GM12892 (cell line): ENCODE measurements at regions not wholly inside any gene's neighbourhood (a gene's known extent, or its start where the extent isn't known, plus 50 kb on each side); places are given as distances from the start of the nearest gene placed in this dataset.

Source experiments
- DNase-seq: peaks from one replicate; pipeline ENCODE4 v3.0.0; 2011; ENCODE audit not compliant: insufficient read length
- FAIRE-seq: peaks from 2 replicates; lab custom pipeline; 2011; peaks lifted over from hg19 to GRCh38; lab: Jason Lieb, UNC
- POLR2A ChIP-seq: IDR thresholded peaks from 2 replicates; pipeline ENCODE4 v1.6.1; 2011; ENCODE audit warnings: low read depth, low read length, control low read depth
- POLR2AphosphoS5 ChIP-seq: IDR thresholded peaks from 2 replicates; pipeline ENCODE4 v1.6.1; 2011; ENCODE audit warnings: low read depth, low read length, control low read depth
- TAF1 ChIP-seq: IDR thresholded peaks from 2 replicates; pipeline ENCODE4 v1.6.1; 2011; ENCODE audit warnings: low read depth, mild to moderate bottlenecking, control low read depth, low read length, borderline replicate concordance

DNA sequence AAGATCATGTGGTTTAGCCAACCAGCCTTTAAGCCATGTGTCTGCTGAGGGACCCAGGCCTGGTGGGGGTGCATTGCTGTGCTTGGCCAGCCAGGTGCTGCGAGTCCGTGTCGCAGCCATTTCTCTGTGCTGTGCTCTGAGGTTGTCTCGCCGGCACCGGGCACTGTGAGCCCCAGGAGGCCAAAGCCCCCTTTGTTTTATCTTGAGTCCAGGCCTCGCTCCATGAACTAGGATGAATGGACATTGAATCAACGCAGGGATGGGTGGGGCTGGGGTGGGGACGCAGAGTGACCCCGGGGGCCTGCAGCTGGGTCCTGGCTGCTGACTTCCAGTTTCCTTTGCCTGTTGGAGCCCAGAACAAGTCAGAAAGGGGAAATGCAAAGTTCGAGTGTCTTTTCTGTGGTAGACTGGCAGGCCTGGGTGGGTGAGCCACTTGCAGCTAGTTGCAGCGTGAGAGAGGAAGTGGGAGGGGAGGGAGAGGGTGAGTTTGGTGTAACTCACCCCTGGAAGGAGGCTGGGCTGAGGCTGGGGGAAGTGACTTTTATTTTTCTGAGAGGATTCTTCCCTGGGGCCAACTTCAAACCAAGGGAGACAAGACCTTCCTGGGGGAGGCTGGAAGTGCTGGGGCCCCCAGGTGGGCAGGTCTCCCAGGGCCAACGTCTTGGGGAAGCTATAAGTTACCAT, 324.7 kb downstream of the SEC14L1 start:
- peak; percentile 87 for FAIRE-seq
- DNase-seq: peak; percentile 87
- TF ChIP-seq TAF1: no peak
- TF ChIP-seq POLR2AphosphoS5: no peak
- TF ChIP-seq POLR2A: no peak; the same call in 1 of the 2 replicates

DNA sequence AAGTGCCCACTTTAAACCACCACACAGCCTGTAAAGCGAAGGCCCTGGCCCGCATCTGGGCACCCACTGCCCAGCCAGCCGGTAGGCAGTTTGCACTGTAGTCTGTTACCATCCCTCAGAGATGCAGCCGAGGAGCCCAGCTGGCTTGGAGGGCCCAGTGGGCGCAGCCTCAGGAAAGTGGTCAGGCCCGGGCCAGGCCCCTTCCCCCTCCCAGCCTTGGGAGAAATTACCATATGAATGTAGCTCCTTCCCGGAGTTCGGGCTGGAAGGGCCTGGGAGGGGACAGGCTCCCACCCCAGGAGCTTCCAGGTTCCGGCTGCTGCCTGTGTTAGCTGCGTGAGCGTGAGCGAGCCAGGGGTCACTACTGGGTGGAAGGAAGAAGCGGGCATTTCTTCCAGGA, 325.4 kb downstream of the SEC14L1 start:
- no peak for DNase-seq
- FAIRE-seq: no peak
- TF ChIP-seq TAF1 (no peak), POLR2A (no peak), POLR2AphosphoS5 (no peak)

- FAIRE-seq: no peak
- DNase-seq: no peak
- TF ChIP-seq POLR2AphosphoS5 (no peak), POLR2A (no peak), TAF1 (no peak)
Measured at GRCh38 chr17:77466596-77467223, 325.9 kb downstream of the SEC14L1 start.

DNA sequence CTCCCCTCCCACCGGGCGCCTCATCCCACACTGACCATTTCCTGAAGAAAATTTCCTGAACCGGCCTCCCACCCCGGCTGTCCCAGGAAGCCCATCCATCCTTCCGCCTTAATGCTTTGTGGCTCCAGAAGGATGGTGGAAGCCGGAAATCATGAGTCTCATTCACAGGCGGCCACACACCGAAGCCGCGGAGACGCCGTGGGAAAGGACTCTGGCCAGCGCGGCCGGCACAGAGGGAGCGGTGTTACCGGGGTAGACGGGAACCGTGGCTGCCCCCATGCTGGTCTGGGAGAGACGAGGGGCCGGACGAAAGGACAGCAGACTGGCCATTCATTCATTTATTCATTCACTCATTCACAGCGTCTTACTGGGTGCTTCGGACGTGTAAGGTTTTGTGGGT, 326.8 kb downstream of the SEC14L1 start:
- FAIRE-seq (no peak), DNase-seq (no peak)
- no peak for TF ChIP-seq POLR2AphosphoS5
- no peak for TF ChIP-seq TAF1
- TF ChIP-seq POLR2A: no peak

GRCh38 chr17:77468897-77469296, 328.1 kb downstream of the SEC14L1 start:
- DNase-seq (no peak), FAIRE-seq (no peak)
- TF ChIP-seq POLR2AphosphoS5 (no peak), TAF1 (no peak), POLR2A (no peak)

DNA sequence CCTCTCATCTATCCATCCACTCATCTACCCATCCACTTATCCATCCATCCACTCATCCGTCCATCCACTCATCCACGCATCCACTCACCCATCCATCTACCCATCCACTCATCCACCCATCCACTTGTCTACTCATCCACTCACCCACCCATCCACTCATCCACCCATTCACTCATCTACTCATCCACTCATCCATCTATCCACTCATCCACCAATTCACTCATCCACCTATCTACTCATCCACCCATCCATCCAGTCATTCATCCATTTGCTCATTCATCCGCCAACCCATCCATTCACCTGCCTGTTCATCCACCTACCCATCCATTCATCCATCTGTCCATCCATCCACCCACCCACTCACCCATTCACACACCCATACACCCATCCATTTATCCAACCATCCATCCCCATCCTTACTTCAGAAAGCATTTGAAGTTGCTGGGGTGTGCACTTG, 329.6 kb downstream of the SEC14L1 start:
- DNase-seq (no peak), FAIRE-seq (no peak)
- TF ChIP-seq POLR2A (no peak), TAF1 (no peak), POLR2AphosphoS5 (no peak)

- no peak for FAIRE-seq
- TF ChIP-seq POLR2A: no peak
- no peak for TF ChIP-seq POLR2AphosphoS5
- no peak for TF ChIP-seq TAF1
- no peak for DNase-seq
Measured at GRCh38 chr17:77470800-77471733, 330.3 kb downstream of the SEC14L1 start.

- TF ChIP-seq POLR2AphosphoS5: no peak
- no peak for TF ChIP-seq TAF1
- no peak for TF ChIP-seq POLR2A
- DNase-seq (no peak), FAIRE-seq (peak; percentile 87)
Measured at GRCh38 chr17:77471984-77472461, 331.3 kb downstream of the SEC14L1 start.

DNA sequence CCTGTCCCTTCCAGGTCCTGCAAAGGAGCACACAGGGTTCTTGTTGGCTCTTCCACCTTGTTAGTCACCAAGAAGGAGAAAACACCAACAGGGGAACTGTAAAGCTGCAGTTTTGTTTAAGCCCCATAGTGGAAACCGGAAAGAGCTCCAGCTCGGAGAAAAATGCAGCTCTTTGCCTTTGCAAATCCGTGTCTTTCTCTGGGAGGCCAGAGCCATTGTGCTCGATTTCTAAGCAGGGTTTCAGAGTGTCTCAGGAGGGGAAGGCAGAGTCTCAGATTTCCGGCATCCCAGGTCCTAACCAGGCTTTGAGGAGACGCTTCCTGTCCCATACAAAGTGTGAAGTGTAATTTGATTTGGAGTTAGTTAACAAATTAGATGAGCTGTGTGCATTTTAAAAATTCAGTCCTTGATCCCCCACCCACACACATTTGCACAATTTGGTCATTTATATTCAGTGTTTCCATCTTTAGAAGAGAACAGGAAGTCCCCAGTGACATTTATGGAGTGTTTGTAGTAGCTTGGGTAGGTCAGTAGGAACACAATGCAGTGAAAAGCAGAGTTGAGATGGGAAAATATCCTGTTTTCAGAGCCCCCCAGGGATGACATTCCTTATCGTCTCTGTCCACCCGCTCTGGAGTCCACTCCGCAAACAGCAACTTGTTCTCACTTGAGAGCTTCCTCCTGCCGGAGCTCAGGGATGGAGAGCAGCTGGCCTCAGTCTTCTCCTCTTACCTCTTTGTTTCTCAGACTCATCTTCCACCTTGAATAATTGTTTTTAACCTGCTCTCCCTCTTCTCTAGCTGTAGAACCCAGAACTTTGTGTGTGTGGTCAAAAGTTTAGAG, 331.9 kb downstream of the SEC14L1 start:
- DNase-seq (no peak), FAIRE-seq (peak; percentile 65)
- no peak for TF ChIP-seq POLR2AphosphoS5
- no peak for TF ChIP-seq TAF1
- TF ChIP-seq POLR2A: 0 out of 2 replicates have a peak, but pooled peaks have one; percentile 29

DNA sequence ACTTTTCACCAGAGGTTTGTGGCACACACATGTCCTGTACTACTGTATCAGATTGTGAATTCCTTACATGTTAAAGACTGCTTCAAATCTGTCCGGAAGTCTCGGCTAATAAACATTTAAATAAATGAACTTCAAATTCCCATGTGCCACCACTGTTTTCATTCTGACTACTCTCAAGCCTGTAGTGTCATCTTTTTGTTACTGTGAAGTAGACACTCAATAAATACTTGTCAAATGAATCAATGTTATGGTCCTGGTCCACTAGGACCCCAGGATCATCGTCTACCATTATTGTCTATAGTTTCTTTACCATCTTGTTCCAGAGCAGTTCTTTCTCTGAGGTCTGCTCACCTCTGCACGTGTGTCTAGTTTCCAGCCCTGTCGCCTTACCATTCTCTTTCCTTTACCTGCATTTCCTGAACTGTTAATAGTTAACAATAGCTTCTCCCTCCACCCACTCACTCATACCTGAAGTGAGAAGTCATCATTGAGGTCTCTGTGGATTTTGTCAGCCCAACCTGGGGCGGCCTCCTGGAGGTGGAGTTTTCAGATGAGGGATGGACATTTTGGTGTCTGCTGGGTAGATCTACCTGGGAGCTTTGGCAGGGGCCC, 333.0 kb downstream of the SEC14L1 start:
- no peak for TF ChIP-seq TAF1
- TF ChIP-seq POLR2AphosphoS5: no peak
- TF ChIP-seq POLR2A: no peak
- peak; percentile 92 for FAIRE-seq
- no peak for DNase-seq
